ENCODE measurements at regions not wholly inside any gene's neighbourhood (a gene's known extent, or its start where the extent isn't known, plus 50 kb on each side); places are given as distances from the start of the nearest gene placed in this dataset.

DNA sequence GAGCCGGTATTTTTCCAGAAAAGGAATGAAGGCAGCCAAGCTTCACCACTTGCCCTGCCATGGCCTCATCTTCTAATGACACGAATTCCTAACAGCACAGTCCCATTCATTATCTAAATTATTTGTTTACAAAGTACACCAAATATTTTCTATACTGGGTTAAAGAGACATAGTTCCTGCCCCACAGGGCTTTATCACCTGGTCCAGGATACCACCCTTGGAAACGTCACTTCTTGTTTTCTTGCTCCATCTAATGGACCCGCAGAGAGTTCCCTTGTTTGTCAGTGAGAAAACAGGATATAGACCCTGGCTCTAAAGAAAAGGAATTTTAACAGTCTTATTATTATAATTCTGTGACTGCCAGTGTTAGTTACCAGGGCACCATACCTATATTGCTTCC, 1165.4 kb downstream of the GATA3 start:
- no peak overlapping the region for H3K27ac Mint-ChIP-seq (ENCODE audit: unreplicated experiment)
- no peak overlapping the region for H3K4me3 Mint-ChIP-seq (ENCODE audit: unreplicated experiment)
- H3K4me1 Mint-ChIP-seq (ENCODE audit: unreplicated experiment): peaks cover 18% of the 10 kb centered on the region
- TF ChIP-seq, protein P1, sequence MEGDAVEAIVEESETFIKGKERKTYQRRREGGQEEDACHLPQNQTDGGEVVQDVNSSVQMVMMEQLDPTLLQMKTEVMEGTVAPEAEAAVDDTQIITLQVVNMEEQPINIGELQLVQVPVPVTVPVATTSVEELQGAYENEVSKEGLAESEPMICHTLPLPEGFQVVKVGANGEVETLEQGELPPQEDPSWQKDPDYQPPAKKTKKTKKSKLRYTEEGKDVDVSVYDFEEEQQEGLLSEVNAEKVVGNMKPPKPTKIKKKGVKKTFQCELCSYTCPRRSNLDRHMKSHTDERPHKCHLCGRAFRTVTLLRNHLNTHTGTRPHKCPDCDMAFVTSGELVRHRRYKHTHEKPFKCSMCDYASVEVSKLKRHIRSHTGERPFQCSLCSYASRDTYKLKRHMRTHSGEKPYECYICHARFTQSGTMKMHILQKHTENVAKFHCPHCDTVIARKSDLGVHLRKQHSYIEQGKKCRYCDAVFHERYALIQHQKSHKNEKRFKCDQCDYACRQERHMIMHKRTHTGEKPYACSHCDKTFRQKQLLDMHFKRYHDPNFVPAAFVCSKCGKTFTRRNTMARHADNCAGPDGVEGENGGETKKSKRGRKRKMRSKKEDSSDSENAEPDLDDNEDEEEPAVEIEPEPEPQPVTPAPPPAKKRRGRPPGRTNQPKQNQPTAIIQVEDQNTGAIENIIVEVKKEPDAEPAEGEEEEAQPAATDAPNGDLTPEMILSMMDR (IDR thresholded peaks at IDR 0.05; ENCODE audit: unreplicated experiment): no peak
- no peaks in the 10 kb centered on the region for H3K9me3 Mint-ChIP-seq (ENCODE audit: unreplicated experiment)
- no peaks in the 10 kb centered on the region for H3K27me3 Mint-ChIP-seq (ENCODE audit: unreplicated experiment)
- DNase-seq (ENCODE audit: low spot score): no peak
- no peaks in the 10 kb centered on the region for H3K36me3 Mint-ChIP-seq (ENCODE audit: low read depth, unreplicated experiment)

DNA sequence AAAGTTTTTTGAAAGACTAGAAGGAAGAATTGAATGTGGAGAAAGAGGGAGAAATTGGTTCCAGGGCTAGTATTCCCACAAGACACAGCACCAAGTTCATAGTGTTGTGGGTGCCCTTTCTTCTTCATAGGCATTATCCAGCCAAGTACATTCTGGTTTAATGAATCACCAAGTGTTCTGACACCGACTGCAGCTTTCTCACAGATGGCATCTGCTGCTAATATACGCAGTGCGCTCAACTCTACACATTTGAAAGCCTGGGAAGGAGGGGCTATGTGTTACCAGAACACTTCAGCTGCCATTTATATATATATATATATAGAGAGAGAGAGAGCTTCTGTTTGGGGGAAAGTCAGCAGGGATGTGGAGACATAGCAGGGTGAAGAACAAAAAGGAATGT, 1168.4 kb downstream of the GATA3 start:
- TF ChIP-seq, protein P1 (IDR thresholded peaks at IDR 0.05; ENCODE audit: unreplicated experiment): no peak
- no peak for DNase-seq (ENCODE audit: low spot score)
- Mint-ChIP-seq H3K4me3 (ENCODE audit: unreplicated experiment) (no peak overlapping the region), H3K27ac (ENCODE audit: unreplicated experiment) (no peak overlapping the region), H3K4me1 (ENCODE audit: unreplicated experiment) (peaks cover 11% of the 10 kb centered on the region), H3K27me3 (ENCODE audit: unreplicated experiment) (no peaks in the 10 kb centered on the region), H3K36me3 (ENCODE audit: low read depth, unreplicated experiment) (no peaks in the 10 kb centered on the region), H3K9me3 (ENCODE audit: unreplicated experiment) (no peaks in the 10 kb centered on the region)

DNA sequence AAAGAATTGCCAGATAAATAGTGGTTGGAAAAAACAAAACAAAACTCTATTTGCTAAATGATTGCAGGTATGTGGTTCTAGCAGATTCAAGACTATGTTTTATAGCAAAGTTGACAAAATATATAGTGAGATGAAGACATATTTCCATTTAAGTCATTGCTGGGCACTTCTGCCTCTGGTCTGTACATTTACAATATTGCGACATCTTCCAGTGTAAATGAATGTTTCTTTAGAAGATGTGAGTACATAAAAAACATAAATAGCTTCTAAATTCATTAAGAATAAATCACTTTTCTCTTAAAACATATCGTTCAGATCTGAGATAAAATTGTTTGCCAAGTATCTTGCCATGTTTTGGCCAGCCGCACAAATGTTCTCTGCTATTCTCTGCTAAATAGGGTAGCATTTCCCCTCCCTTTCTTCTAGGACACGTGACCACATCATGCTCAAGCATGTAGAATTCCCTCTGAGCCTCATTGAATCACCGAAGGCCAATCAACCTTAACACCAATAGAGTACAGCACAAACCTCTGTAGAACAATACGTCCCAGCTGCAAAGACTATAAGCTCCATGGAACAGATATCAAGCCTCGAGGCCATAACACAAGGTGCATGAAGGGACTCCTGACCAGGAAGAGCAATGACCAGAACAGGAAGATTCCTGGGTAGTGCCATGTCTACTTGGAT, 1173.3 kb downstream of the GATA3 start:
- Mint-ChIP-seq H3K9me3 (ENCODE audit: unreplicated experiment) (no peaks in the 10 kb centered on the region), H3K27ac (ENCODE audit: unreplicated experiment) (no peak overlapping the region), H3K4me1 (ENCODE audit: unreplicated experiment) (no peaks in the 10 kb centered on the region), H3K4me3 (ENCODE audit: unreplicated experiment) (no peak overlapping the region), H3K27me3 (ENCODE audit: unreplicated experiment) (no peaks in the 10 kb centered on the region), H3K36me3 (ENCODE audit: low read depth, unreplicated experiment) (no peaks in the 10 kb centered on the region)
- TF ChIP-seq, protein P1 (IDR thresholded peaks at IDR 0.05; ENCODE audit: unreplicated experiment): no peak
- no peak for DNase-seq (ENCODE audit: low spot score)

DNA sequence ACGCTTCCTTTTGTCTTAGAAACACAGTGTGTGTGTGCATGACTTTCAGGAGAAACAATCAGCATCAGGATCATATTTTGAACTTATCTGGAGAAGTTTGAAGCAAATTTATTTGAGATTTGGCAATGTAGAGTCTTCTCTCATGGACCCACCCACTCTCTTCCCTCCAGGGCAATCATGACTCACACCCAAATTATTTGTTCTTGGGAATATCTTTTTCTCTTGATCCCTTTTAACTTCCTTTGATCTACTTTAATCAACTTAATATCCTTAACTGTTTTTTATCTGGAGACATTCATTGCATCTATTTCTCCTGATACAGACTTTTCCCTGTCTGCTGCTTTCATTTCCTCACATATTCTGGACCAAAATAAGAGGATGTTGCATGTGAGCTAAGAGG, 1174.3 kb downstream of the GATA3 start:
- TF ChIP-seq, protein P1 (IDR thresholded peaks at IDR 0.05; ENCODE audit: unreplicated experiment): no peak
- Mint-ChIP-seq H3K27ac (ENCODE audit: unreplicated experiment) (no peak overlapping the region), H3K4me3 (ENCODE audit: unreplicated experiment) (no peak overlapping the region), H3K9me3 (ENCODE audit: unreplicated experiment) (no peaks in the 10 kb centered on the region), H3K27me3 (ENCODE audit: unreplicated experiment) (no peaks in the 10 kb centered on the region), H3K4me1 (ENCODE audit: unreplicated experiment) (no peaks in the 10 kb centered on the region), H3K36me3 (ENCODE audit: low read depth, unreplicated experiment) (no peaks in the 10 kb centered on the region)
- DNase-seq (ENCODE audit: low spot score): no peak

DNA sequence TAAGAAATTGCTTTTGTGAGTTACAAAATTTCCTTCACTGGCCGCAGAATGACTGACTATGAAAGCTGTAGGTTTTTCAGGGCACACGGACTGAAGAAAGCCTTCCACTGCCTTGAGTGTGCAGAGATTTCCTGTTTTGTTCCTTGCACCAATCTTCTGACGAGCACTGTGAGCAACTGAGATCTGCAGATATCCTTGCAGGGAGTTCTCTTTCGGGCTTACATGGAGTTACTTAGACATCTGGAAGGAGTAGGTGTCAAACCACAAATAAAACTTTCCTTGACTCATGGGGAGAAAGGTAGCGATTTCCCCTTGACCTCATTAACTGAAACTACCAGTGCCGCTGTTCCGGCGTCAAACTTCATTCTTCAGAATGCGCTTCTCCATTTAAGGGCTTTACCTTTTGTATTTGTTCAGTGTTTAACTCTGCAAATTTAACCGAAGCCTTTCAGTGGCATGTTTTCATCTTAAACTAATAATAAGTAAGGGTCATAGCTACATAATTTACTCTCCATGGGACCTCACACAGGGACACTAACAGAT, 1175.3 kb downstream of the GATA3 start:
- no peaks in the 10 kb centered on the region for H3K27me3 Mint-ChIP-seq (ENCODE audit: unreplicated experiment)
- H3K9me3 Mint-ChIP-seq (ENCODE audit: unreplicated experiment): no peaks in the 10 kb centered on the region
- H3K4me1 Mint-ChIP-seq (ENCODE audit: unreplicated experiment): no peaks in the 10 kb centered on the region
- TF ChIP-seq, protein P1 (IDR thresholded peaks at IDR 0.05; ENCODE audit: unreplicated experiment): no peak
- no peaks in the 10 kb centered on the region for H3K36me3 Mint-ChIP-seq (ENCODE audit: low read depth, unreplicated experiment)
- H3K4me3 Mint-ChIP-seq (ENCODE audit: unreplicated experiment): no peak overlapping the region
- DNase-seq (ENCODE audit: low spot score): no peak
- H3K27ac Mint-ChIP-seq (ENCODE audit: unreplicated experiment): no peak overlapping the region
